ENCODE measurements at regions not wholly inside any gene's neighbourhood (a gene's known extent, or its start where the extent isn't known, plus 50 kb on each side); places are given as distances from the start of the nearest gene placed in this dataset.
A peak's percentile ranks its signal among the peaks of the same experiment; 100 is the strongest.

- Histone ChIP-seq H3K4me1 (no peaks in the 10 kb centered on the region), H3K36me3 (no peaks in the 10 kb centered on the region), H3K9me3 (no peaks in the 10 kb centered on the region), H3K27me3 (no peaks in the 10 kb centered on the region), H3K4me3 (ENCODE audit: low read depth, low read length) (no peak overlapping the region)
- peak; percentile 33; the same call in 1 of the 2 replicates for TF ChIP-seq CTCF (IDR thresholded peaks at IDR 0.05; ENCODE audit: low read depth, low read length)
- no peak for DNase-seq
These were observed 90.6 kb upstream of the TOP1 start for GRCh38 chr20:40938020-40938419.

DNA sequence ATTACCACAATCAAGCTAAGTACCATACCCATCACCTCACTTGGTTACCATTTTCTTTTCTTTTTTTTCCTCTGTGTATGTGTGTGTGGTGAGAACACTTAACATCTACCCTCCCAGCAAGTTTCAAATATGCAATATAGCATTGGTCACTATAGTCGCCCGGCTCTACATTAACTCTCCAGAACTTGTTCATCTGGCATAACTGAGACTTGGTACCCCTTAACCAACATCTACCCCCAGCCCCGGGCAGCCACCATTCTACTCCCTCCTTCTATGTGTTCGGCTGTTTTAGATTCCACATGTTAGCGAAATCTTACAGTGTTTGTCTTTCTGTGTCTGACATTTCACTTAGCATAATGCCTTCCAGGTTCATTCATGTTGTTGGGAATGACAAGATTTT lies 89.0 kb upstream of the TOP1 start:
- H3K27me3 ChIP-seq = no peaks in the 10 kb centered on the region
- no peak for TF ChIP-seq CTCF (IDR thresholded peaks at IDR 0.05; ENCODE audit: low read depth, low read length)
- H3K4me3 ChIP-seq (ENCODE audit: low read depth, low read length) = no peak overlapping the region
- H3K9me3 ChIP-seq = no peaks in the 10 kb centered on the region
- H3K36me3 ChIP-seq = no peaks in the 10 kb centered on the region
- no peaks in the 10 kb centered on the region for H3K4me1 ChIP-seq
- no peak for DNase-seq

DNA sequence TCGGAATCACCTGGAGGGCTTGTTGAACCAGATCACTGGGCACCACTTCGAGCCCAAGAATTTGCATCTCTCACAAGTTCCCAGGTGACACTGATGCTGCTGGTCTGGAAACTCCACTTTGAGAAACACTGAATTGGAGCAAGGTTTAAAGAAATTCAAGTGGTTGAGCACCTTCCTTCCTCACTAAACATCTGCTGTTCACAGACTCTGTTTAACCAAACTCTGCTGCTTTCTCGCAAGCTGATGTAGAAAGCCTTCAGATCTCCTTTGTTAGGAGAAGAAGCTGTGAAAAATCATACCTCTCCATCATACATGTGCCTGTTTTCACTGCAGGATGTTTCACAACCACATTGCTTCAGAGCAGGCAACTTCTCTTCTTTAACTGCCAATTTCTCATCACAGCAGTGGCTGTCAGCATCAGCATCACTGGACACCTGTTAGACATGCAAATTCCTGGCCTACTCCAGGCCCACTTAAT lies 87.5 kb upstream of the TOP1 start:
- Histone ChIP-seq H3K9me3 (no peaks in the 10 kb centered on the region), H3K27me3 (no peaks in the 10 kb centered on the region), H3K36me3 (no peaks in the 10 kb centered on the region), H3K4me1 (no peaks in the 10 kb centered on the region), H3K4me3 (ENCODE audit: low read depth, low read length) (no peak overlapping the region)
- no peak for DNase-seq
- no peak for TF ChIP-seq CTCF (IDR thresholded peaks at IDR 0.05; ENCODE audit: low read depth, low read length)

GRCh38 chr20:40942006-40942405 lies 86.6 kb upstream of the TOP1 start:
- no peak for TF ChIP-seq CTCF (IDR thresholded peaks at IDR 0.05; ENCODE audit: low read depth, low read length)
- Histone ChIP-seq H3K27me3 (no peaks in the 10 kb centered on the region), H3K4me1 (no peaks in the 10 kb centered on the region), H3K9me3 (no peaks in the 10 kb centered on the region), H3K36me3 (no peaks in the 10 kb centered on the region), H3K4me3 (ENCODE audit: low read depth, low read length) (no peak overlapping the region)
- no peak for DNase-seq

- H3K4me3 ChIP-seq (ENCODE audit: low read depth, low read length) = no peak overlapping the region
- H3K27me3 ChIP-seq = no peaks in the 10 kb centered on the region
- H3K9me3 ChIP-seq = no peaks in the 10 kb centered on the region
- TF ChIP-seq CTCF (IDR thresholded peaks at IDR 0.05; ENCODE audit: low read depth, low read length) = no peak
- H3K4me1 ChIP-seq = no peaks in the 10 kb centered on the region
- H3K36me3 ChIP-seq = no peaks in the 10 kb centered on the region
- no peak for DNase-seq
These were observed 85.8 kb upstream of the TOP1 start for GRCh38 chr20:40942775-40943174.

DNA sequence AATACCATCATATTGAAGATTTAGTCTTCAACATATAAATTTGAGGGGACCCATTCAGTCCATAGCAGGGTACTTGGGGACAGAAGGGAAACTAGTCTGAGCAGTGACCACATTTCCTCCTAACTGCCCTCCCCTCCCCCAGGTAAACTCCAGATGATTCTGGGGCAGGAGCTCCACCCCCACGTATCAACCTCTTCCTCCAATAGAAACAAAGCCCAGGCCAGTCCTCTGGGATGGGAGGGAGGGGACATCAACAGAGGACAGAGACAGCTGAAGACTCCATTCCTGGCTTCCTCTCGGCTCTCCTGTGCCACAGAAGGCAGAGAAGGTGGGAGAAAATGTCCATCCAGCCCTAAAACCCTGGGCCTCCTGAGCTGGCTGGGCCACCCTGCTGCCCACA lies 85.0 kb upstream of the TOP1 start:
- no peak for TF ChIP-seq CTCF (IDR thresholded peaks at IDR 0.05; ENCODE audit: low read depth, low read length)
- Histone ChIP-seq H3K4me3 (ENCODE audit: low read depth, low read length) (no peak overlapping the region), H3K4me1 (no peaks in the 10 kb centered on the region), H3K9me3 (no peaks in the 10 kb centered on the region), H3K36me3 (no peaks in the 10 kb centered on the region), H3K27me3 (0 out of 2 replicates have a peak, but pooled peaks cover 1% of the 10 kb centered on the region)
- DNase-seq = no peak
